ENCODE measurements at regions not wholly inside any gene's neighbourhood (a gene's known extent, or its start where the extent isn't known, plus 50 kb on each side); places are given as distances from the start of the nearest gene placed in this dataset.

DNA sequence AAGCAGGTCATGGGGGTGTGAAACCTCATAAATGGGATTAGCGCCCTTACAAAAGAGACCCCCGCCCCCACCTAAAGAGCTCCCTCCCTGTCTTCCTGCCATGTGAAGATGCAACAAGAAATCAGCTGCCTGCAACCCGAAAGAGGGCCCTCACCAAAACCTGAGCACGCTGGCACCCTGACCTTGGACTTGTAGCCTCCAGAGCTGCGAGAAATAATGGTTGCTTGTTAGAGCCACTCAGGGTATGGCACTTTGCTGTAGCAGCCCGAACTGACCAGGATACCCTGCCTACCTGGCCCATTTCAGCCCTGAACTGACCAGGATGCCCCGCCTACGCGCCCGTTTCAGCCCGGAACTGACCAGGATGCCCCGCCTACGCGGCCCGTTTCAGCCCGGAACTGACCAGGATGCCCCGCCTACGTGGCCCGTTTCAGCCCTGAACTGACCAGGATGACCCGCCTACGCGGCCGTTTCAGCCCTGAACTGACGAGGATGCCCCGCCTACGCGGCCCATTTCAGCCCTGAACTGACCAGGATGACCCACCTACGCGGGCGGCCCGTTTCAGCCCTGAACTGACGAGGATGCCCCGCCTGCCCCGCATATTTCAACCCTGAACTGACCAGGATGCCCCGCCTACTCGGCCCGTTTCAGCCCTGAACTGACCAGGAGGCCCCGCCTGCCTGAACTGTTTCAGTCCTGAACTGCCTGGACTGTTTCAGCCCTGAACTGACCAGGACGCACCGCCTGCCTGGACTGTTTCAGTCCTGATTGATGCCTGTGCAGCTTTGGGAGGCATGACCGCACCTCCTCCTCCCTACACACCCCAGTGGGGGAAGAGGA, 120.0 kb downstream of the UQCRFS1 start:
- DNase-seq, result no peak

DNA sequence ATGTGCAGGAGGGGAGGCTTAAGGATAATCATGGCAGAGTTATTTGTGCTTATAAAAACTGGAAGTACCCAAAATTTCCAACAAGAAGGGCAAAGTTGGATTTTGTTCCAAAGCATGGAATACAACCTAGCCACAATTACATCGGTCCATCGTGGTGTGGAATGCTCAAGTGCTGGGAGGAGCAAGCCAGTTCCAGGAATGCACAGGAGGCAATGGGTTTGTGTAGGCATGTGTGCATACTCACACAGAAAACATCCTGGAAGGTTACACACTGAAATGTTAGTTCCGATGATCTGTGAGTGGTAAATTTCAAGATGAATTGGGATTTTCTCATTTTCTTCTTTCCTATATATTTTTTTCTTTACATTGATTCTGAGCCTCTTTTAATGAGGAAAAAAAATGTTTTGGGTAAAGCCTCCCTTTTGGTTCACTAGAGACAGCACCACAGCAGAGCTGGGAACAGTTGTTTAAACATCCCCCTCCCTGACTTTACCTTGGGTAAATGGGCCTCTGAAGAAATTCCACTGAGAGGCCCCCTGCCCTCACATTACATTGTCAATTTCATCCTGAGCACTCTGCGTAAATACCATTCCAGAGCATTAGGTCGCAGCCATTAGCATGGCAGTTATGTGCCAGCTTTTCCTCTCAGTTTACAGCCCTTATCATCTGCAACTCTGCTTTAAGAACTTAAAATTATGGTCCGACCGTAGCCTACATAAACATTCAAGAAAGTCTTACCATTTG, 122.0 kb downstream of the UQCRFS1 start:
- no peak for DNase-seq

DNA sequence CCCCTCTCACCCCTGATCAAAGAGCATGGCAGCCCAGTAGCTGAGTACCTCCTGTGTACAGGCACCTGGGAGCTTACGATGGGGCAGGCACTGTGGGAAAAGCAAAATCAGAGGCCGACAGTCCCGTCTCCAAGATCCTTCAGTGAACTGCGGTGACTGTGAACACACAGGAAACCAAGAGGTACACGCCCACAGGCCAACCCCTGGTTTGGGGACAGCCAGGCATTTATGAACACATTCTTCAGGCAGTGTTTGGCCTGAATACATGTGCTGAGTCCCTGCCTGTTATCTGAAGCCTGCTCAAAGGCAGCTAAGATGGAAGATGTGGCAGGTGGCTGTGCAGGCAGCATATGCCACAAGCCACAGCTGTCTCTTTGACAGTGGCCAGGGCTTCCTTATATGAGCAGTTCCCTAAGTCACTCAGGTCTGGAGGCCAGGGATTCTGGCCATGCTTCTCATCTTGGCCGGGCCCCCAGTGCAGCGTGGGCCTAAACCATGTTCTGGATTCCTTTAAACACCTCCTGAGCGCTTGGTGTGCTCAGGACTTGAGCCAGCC, 123.6 kb downstream of the UQCRFS1 start:
- DNase-seq, result no peak

DNA sequence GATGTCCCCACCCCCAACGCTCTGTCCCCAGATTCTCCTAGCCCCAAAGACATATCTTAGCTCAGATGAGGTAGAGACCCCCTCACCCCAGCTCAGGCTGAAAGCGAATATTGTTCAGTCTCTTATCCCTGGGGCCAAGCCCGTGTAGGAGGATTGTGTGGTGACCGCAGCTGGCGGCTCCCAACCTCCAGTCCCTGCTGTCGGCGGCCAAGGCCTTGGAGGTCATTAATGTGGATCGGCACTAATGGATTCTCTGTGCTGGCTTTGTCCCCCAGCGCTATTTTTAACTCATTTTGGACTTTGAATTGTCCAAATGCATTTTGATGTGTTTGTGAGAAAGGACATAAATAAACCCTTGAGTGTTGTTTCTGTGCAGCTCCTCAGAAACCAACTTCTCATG, 124.2 kb downstream of the UQCRFS1 start:
- DNase-seq, result no peak

DNA sequence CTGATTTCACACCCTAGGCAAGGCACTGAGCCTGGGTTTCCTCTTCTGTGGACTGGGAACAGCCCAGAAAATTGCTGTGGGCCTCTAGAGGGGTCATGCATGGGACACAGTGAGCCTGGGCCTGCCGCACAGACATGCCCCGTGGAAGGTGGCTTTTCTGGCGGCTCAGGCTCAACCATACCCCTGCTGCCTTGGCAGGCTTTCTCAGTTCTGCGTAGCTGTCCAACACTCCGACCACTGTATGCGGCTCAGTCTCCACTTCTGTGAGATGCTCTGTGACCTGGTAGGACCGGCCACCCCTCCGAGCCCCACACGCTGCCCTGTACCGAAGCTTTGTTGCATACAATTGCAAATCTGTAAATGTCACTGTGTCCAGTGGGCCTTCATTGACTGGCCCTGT, 126.3 kb downstream of the UQCRFS1 start:
- DNase-seq, result no peak

DNA sequence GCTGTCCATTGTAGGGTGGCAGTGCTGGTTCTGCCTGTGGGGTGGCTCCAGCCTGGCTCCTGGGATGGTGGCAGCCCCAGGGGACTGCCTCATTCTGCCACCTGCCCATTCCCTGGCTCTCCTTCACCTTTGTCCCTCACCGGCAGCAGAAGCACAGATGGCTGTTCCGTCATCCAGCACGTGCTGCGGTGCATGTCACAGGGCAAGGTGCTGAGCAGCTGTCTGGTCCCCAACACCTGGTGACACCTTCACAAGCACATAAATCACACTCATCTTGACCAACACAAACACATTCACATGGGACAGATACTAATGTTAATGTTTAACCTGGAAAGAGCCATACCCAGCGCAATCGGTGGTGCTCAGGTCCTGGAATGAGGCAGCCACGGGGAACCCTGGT, 126.8 kb downstream of the UQCRFS1 start:
- no peak for DNase-seq

DNA sequence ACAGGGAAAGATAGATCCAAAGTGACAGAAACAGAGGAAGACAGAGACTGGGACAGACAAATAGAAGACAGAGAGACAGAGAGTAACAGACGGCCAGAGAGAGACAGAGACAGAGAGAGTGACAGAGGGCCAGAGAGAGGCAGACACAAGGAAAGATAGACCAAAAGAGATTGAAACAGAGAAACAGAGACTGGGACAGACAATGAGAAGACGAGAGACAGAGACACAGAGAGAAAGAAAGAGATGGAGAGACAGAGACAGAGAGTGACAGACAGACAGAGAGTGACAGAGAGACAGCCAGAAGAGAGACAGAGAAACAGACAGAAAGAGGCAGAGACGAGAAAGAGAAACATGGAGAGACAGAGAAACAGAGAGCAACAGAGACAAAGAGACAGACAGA, 127.3 kb downstream of the UQCRFS1 start:
- no peak for DNase-seq

DNA sequence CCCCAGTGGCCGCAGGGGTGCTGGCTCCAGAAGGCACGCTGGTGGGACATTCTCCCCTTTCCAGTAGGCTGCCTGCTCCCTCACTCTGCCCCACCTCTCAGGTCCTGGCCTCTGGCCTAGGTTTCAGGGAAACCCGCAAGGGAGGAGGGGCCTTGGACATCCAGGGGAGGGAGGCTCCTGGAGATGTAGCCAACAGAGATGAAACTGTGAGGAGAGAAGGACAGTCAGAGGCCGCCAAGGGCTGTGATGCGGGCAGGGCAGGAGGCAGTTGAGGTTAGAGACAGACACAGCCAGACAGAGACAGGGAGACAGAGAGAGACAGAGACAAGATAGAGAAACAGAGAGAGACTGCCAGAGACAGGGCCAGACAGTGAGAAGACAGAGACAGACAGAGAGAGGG, 127.7 kb downstream of the UQCRFS1 start:
- DNase-seq, result no peak

DNA sequence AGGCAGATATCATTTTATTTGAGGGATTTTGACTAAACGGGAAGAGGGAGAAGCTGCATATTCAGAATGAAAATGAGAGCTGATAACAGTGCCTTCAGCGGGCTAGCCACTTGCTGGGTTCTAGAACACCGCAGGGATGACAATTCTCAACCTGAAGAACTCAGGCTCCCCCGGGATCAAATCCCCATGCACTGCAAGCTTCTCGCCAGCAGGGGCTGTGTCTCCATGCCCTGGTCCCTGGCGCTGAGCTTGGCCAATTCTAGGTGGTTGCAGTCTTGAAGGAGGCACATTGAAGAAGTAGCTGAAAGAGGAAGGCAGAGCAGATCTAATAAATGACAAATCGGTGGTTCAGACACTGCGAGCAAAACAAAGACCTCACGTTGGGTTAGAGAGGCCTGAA, 128.7 kb downstream of the UQCRFS1 start:
- no peak for DNase-seq

DNA sequence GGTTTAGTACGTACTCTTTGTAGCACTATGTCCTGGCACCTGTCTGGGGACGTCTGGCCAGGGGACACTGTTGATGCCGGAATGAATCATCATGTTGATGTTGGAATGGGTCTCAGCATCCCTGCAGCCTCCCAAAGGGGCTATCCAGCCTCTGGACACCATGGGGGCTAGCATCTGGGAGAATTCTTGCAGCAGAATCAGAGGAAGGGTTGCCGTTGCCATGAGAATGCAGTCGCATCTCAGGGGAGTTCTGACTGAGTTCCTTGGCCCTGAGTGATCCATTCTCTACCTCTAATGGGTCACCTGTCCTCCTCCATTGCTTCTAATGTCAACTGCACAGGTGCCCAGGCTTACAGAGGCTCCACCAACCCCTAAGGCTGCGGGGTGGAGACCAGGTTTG, 129.1 kb downstream of the UQCRFS1 start:
- DNase-seq, result no peak

DNA sequence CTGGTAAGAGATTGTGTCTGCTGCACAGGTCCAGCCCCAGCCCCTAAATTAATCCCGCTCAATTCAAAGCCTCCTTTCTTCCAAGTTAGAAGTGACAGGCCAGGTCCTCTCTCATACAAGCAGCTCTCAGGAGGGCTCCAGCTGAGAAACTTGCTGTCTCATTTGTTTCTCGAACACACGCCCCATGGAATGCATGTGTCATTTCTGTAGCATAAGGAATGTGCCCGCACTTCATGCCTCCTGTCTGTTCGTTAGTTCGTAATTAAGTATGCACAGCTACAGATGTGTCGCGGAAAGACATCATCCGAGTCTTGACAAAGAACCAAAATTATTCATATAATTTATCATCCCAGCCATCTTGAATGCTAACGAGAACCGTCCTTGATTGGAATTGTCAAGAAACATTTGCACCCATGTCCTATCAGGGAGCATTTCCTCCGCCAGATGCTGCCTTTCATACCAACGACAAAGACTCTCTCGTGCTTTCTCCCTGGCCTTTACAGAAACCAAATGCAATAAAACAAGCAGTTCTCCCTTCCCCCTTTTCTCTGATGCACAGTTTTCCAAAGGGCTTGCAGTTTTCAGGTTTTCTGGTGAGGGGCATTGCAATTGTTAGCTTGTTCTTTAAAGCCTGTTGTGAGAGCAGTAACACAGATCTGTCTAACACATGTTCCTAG, 133.5 kb downstream of the UQCRFS1 start:
- no peak for DNase-seq

DNA sequence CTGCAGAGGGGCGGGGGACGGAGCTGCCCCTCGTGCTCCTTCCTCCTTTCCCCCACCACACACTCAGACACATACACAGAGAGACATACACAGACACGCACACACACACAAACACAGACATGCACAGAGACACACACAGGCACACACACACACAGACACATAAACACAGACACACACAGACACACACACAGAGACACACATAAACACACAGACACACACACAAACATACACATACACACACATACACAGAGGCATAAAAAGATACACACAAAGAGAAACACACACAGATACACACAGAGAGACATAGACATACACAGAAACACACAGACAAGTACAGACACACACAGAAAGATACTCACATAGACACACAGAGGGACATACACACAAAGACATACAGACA, 136.0 kb downstream of the UQCRFS1 start:
- DNase-seq, result no peak

DNA sequence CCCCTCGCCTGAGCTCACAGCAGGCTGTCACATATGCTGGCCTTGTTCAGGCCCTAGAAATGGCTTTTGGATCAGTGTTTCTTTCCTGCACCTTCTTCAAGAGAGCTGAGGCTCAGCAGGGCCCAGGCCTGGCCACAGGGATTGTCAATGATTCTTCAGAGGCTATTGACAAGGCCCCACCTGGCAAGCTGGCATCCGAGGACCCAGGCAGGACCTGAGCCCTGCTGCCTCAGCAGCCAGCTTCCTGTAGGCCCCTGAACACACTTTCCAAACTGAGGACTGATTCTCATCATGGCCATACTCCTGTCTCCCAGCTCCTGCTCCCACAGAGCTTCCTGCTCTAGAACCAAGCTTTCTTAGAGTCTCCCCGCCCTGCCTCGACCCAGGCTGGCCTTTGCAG, 136.8 kb downstream of the UQCRFS1 start:
- DNase-seq, result no peak

DNA sequence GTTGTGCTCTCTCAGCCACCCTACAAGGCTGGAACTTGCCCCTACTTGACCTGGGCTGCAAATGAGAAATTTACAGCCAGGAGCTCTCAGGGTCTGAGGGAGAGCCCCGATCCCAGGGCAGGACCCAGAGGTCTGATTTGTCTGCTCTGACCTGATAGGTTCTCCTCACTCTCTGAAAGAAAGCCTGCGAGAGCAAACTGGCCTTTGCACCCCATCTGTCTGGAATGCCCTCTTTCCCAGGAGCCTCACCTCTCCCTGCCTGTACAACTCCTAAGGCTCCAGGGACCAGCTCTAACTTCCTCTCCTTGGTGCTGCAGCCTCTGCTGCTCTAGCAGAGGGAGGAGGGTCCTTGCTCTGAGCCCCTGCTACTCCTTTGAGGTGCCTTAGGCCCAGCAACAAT, 137.8 kb downstream of the UQCRFS1 start:
- DNase-seq, result no peak

DNA sequence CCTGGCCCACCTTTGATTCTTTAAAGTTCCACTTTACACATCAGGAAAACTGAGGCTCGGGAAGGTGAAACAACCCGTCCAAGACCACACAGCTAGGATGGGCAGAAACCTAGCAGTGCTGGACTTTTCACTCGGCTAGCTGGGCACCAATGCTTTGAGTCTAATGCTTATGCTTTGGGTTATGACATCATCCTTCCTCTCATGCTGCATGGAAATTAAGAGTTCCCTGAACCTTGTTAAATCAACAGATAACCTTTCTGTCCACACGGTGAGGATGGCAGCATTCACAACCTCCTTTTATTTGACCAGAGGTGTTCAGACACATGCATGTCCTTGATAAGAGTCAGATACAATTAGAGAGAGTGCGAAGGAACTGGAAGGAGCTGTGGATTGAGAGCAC, 138.4 kb downstream of the UQCRFS1 start:
- no peak for DNase-seq

DNA sequence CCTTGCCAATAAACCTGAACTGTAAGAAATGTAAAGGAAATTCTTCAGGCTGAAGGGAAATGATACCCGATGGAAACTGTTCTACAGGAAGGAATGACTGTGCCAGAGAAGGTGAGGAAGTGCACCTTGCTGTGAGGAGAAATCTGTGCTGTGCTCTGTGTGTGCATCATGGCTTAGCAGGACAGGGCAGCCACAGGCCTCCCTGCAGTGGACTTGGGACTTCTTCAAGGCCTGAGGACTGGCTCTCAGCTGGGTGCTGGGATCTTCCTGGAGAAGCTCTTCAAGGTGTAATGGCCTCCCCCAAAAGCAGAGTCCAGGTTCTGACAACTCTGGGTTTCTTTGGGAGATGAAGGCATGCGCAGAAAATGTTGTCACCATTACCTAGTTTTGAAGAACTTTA, 145.1 kb downstream of the UQCRFS1 start:
- no peak for DNase-seq

DNA sequence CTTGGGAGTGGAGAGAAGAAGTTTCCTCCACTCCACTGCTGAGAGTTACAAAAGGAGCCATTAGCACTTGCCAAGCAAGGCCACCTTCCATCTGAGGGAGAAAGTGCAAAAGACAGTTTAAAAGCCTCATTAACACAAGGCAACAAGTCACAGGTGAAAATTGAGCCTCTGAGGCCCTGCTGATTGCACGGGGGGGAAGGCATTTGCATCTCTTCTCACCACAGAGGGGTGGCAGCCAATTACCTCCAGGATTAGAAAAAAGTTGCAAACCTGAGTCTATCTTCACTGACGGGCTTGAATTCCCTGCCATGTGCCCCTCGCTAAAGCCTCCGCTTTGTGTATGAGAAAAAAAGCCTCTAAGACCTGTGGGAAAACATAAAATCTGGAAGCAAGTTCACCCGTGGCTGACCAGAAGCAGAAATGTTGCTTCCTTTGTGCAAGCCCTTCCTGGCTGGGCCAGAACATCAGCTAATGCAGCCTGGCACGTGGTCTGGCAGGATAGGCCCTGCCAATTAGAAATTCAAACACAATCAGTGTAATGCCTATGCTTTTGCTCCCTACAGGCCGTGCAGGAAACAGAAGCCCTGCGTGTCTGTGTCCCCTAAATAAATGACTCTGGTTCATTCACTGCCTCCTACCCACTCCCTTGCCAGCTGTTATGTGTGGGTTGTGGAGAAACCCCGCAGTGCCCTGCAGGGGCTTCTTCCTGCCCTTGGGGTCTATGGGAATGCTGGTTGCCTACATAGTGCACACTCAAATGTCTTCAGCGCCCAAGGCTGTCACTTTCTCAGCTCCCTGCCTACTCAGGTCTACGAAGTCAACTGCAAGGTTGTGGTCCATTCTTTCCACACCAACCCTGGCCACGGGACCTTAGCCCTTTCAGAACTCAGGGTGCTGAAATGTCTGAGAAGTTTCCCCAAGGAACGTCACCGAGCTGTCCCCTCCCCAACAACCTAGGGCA, 150.2 kb downstream of the UQCRFS1 start:
- DNase-seq, result no peak

DNA sequence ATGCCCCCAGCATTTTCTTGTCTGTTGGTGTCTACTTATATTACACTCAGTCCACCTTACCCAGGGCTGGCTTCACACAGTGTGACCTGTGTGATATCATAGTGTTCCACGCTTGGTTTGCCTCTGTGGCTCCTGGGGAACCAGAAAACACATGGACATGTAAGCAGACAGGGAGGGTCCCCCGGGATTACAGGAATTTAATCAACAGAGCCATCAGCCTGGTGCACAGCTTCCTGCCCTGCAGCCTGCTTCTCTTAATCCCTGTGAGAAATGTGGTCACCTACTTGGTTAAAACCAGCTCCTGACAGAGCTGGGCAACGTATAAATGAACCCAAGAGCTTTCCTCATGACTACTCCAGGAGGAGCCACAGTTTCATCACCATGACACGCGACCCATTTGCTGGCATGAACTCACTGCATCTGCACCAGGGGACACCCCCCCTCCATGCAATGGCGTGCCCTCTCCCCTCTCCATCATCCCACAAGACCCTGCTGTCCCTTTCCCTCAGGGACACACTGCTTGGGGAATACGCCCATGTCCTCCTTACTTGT, 152.1 kb downstream of the UQCRFS1 start:
- DNase-seq, result no peak

DNA sequence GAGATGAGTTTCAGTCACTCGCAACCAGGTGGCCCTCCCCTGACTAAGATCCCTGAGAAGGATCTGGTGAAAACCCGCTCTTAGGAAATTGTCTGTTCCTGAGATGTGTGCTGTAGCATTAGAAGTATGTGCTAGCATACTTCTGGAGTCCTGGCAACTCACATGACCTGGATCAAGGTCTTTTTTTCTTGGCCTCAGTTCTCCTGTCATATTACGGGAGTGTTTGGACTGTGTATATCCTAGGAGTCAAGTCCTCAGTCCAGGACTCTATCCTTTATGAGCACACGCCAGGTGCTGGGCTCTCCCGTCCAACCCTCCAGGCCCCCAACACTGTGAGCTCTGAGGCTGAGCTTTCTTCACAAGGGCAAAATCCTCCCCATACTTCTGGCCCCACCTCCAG, 156.4 kb downstream of the UQCRFS1 start:
- DNase-seq, result no peak

DNA sequence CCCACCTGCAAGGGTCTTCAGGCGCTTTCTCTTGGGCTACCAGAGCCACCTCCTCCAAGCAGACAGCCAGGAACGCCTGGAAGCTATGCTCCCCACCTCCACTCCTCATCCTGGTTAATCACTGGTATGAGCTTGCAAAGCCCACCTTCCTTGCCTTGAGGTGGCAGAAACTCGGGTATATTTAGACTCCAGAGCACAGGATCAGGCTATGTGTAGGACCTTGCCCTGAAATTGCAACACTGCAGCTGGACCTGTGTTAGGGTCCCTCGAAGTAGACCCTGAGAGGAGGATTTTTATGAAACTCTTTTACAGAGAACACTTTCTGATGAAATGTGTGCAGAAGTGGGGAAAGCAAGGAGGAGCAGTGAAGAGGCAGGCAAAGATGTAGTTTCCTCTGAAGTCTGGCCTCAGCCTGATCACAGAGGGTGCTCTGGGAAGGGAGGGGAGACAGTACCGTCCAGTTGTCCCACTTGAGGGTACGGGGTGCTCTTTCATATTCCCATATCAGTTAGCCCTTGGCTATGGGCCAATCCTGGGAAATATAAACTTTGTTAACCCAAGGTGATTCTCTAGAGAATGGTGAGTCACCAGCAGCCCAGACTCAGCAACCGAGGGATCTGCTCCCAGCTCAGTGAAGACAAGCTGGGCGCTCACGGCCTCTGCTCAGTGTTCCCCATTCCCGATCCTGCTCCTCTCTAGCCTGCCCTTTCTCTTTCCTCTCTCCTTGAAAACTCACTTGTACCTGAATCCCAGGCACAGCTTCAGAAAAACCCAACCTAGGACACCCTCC, 157.9 kb downstream of the UQCRFS1 start:
- DNase-seq, result no peak

DNA sequence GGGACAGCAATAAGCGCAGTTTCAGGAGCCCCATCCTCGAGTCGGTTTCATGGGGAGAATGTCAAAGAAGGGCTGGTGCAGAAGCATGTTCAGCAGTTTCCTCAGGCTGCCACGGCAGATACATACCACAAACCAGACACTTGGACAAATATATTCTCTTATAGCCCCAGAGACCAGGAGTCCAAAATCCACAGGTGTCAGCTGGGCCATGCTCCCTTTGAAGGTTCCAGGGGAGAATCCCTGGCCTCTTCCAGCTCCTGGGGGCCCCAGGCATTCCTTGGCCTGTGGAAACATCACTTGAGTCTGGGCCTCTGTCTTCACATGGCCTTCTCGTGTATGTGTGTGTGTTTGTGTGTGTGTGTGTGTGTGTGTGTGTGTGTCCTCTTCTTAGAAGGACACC, 164.1 kb downstream of the UQCRFS1 start:
- DNase-seq, result no peak
